OCI-LY1 (cell line): ENCODE measurements at regions not wholly inside any gene's neighbourhood (a gene's known extent, or its start where the extent isn't known, plus 50 kb on each side); places are given as distances from the start of the nearest gene placed in this dataset.
A peak's percentile ranks its signal among the peaks of the same experiment; 100 is the strongest.

Source experiments
- H2AFZ ChIP-seq: fragments of 200-600 bp; sonication (generic), shearing (Covaris generic); 2 replicates; pipeline ENCODE4 v1.6.0; 2014; ENCODE audit warnings: antibody characterized with exemption, mild to moderate bottlenecking, low read length
- H3F3A ChIP-seq: fragments of 200-600 bp; sonication (generic), shearing (Covaris generic); 2 replicates; pipeline ENCODE4 v1.6.0; 2014; ENCODE audit warnings: mild to moderate bottlenecking, antibody characterized with exemption, low read length, moderate library complexity; ENCODE audit not compliant: insufficient read depth
- H3K27ac ChIP-seq: fragments of 200-600 bp; sonication (generic); 2 replicates; pipeline ENCODE4 v1.5.1; 2014; ENCODE audit warnings: low read length, mixed run types, mild to moderate bottlenecking, low read depth; ENCODE audit not compliant: poor library complexity, severe bottlenecking
- H3K27me3 ChIP-seq: fragments of 200-600 bp; sonication (generic); 2 replicates; pipeline ENCODE4 v1.6.0; 2014; ENCODE audit warnings: antibody characterized with exemption, mild to moderate bottlenecking, low read length, moderate library complexity; ENCODE audit not compliant: insufficient read depth
- H3K36me3 ChIP-seq: fragments of 200-600 bp; sonication (generic); 2 replicates; pipeline ENCODE4 v1.6.1; 2014; ENCODE audit warnings: mild to moderate bottlenecking, antibody characterized with exemption, low read length, moderate library complexity, mixed read lengths; ENCODE audit not compliant: insufficient read depth
- H3K4me1 ChIP-seq: fragments of 200-600 bp; sonication (generic); 2 replicates; pipeline ENCODE4 v1.5.1; 2014; ENCODE audit warnings: mild to moderate bottlenecking, low read length, moderate library complexity; ENCODE audit not compliant: insufficient read depth, severe bottlenecking
- H3K4me2 ChIP-seq: fragments of 200-600 bp; sonication (generic), shearing (Covaris generic); 2 replicates; pipeline ENCODE4 v1.6.1; 2014; ENCODE audit warnings: low read length
- H3K4me3 ChIP-seq: fragments of 200-600 bp; sonication (generic); 2 replicates; pipeline ENCODE4 v1.5.1; 2014; ENCODE audit warnings: low read length, low read depth, mild to moderate bottlenecking, mixed read lengths; ENCODE audit not compliant: poor library complexity, severe bottlenecking
- H3K79me2 ChIP-seq: fragments of 200-600 bp; shearing (Covaris generic); 2 replicates; pipeline ENCODE4 v1.6.1; 2016; ENCODE audit warnings: mixed run types, low read length, mixed read lengths; ENCODE audit not compliant: insufficient read depth
- H3K9ac ChIP-seq: fragments of 200-600 bp; sonication (generic), shearing (Covaris generic); 2 replicates; pipeline ENCODE4 v1.6.1; 2014; ENCODE audit warnings: mild to moderate bottlenecking, low read length, mixed read lengths
- H3K9me2 ChIP-seq: fragments of 200-600 bp; sonication (generic), shearing (Covaris generic); 2 replicates; pipeline ENCODE4 v1.6.1; 2014; ENCODE audit warnings: low read depth, mild to moderate bottlenecking, low read length, mixed read lengths
- H3K9me3 ChIP-seq: fragments of 200-600 bp; shearing (Covaris generic); 2 replicates; pipeline ENCODE4 v1.6.1; 2014; ENCODE audit warnings: low read length, mixed read lengths
- H4K20me1 ChIP-seq: fragments of 200-600 bp; sonication (generic), shearing (Covaris generic); 2 replicates; pipeline ENCODE4 v1.6.0; 2016; ENCODE audit warnings: mild to moderate bottlenecking, low read length; ENCODE audit not compliant: insufficient read depth
- CTCF ChIP-seq: fragments of 200-600 bp; sonication (generic), shearing (Covaris generic); IDR thresholded peaks from 2 replicates; pipeline ENCODE4 v1.5.1; 2017; ENCODE audit warnings: mild to moderate bottlenecking, antibody characterized with exemption, low read length, moderate library complexity, mixed read lengths
- EZH2 ChIP-seq: fragments of 200-600 bp; sonication (generic), shearing (Covaris generic); IDR thresholded peaks from 2 replicates; pipeline ENCODE4 v1.8.0; 2017; ENCODE audit warnings: borderline replicate concordance, mixed run types, mild to moderate bottlenecking, antibody characterized with exemption, low read length, moderate library complexity, mixed read lengths

- no peaks in the 10 kb centered on the region for H4K20me1 ChIP-seq
- H3K9ac ChIP-seq = no peak overlapping the region
- no peaks in the 10 kb centered on the region for H3K9me3 ChIP-seq
- H3K4me3 ChIP-seq = no peak overlapping the region
- H3K27ac ChIP-seq = no peak overlapping the region
- TF ChIP-seq CTCF = no peak
- TF ChIP-seq EZH2 = no peak
- no peaks in the 10 kb centered on the region for H3K36me3 ChIP-seq
- no peaks in the 10 kb centered on the region for H3F3A ChIP-seq
- H3K79me2 ChIP-seq = no peaks in the 10 kb centered on the region
- H3K27me3 ChIP-seq = no peaks in the 10 kb centered on the region
- no peaks in the 10 kb centered on the region for H3K9me2 ChIP-seq
- H2AFZ ChIP-seq = no peak overlapping the region
- peaks cover 13% of the 10 kb centered on the region for H3K4me1 ChIP-seq
- H3K4me2 ChIP-seq = no peak overlapping the region
These were observed 205.7 kb downstream of the SOCS6 start for GRCh38 chr18:70494524-70494923.

- Histone ChIP-seq H3K4me3 (no peak overlapping the region), H3K9me2 (no peaks in the 10 kb centered on the region), H4K20me1 (no peaks in the 10 kb centered on the region), H3K27me3 (no peaks in the 10 kb centered on the region), H3F3A (no peaks in the 10 kb centered on the region), H3K79me2 (no peaks in the 10 kb centered on the region), H3K4me1 (peaks cover 2% of the 10 kb centered on the region), H3K9me3 (no peaks in the 10 kb centered on the region), H3K36me3 (no peaks in the 10 kb centered on the region), H2AFZ (no peak overlapping the region), H3K9ac (no peak overlapping the region), H3K4me2 (no peak overlapping the region), H3K27ac (no peak overlapping the region)
- no peak for TF ChIP-seq CTCF
- no peak for TF ChIP-seq EZH2
These were observed 204.6 kb downstream of the SOCS6 start for GRCh38 chr18:70493461-70493860.

GRCh38 chr18:70491734-70492348 is 203.0 kb downstream of the SOCS6 start:
- no peaks in the 10 kb centered on the region for H4K20me1 ChIP-seq
- H3K27me3 ChIP-seq = no peaks in the 10 kb centered on the region
- H3K79me2 ChIP-seq = no peaks in the 10 kb centered on the region
- TF ChIP-seq CTCF = peak; percentile 83
- no peak for TF ChIP-seq EZH2
- no peaks in the 10 kb centered on the region for H3K9me3 ChIP-seq
- H3K27ac ChIP-seq = no peak overlapping the region
- H3K4me1 ChIP-seq = no peaks in the 10 kb centered on the region
- H3K4me3 ChIP-seq = no peak overlapping the region
- H3K9ac ChIP-seq = no peak overlapping the region
- H3F3A ChIP-seq = no peaks in the 10 kb centered on the region
- H3K36me3 ChIP-seq = no peaks in the 10 kb centered on the region
- no peak overlapping the region for H2AFZ ChIP-seq
- no peaks in the 10 kb centered on the region for H3K9me2 ChIP-seq
- no peak overlapping the region for H3K4me2 ChIP-seq
